Kidney glomerular epithelial cell (primary cell): ENCODE measurements at regions not wholly inside any gene's neighbourhood (a gene's known extent, or its start where the extent isn't known, plus 50 kb on each side); places are given as distances from the start of the nearest gene placed in this dataset.
"Not testable (repeated sequence)": the region's sequence is repeated elsewhere in the genome, so short reads cannot be mapped to it uniquely, and the experiment has no call there.

Experiments used
- DNase-seq: peaks from one replicate; lab custom pipeline; 2025; lab: John Stamatoyannopoulos, UW

GRCh38 chr15:95698951-95699350, 631.5 kb upstream of the NR2F2 start:
- no peak for DNase-seq

GRCh38 chr15:95699578-95699977, 630.9 kb upstream of the NR2F2 start:
- no peak for DNase-seq

- not testable (repeated sequence) for DNase-seq
Observed at GRCh38 chr15:95700692-95701091, 629.8 kb upstream of the NR2F2 start.

- DNase-seq, result no peak
Observed at GRCh38 chr15:95701410-95701809, 629.1 kb upstream of the NR2F2 start.

- no peak for DNase-seq
Observed at GRCh38 chr15:95709959-95710695, 620.4 kb upstream of the NR2F2 start.

- DNase-seq, result no peak
Observed at GRCh38 chr15:95712785-95713184, 617.7 kb upstream of the NR2F2 start.

GRCh38 chr15:95713324-95713723, 617.2 kb upstream of the NR2F2 start:
- DNase-seq, result no peak

GRCh38 chr15:95715116-95715903, 615.2 kb upstream of the NR2F2 start:
- DNase-seq, result no peak

- no peak for DNase-seq
Observed at GRCh38 chr15:95715906-95716656, 614.4 kb upstream of the NR2F2 start.

GRCh38 chr15:95716708-95717107, 613.8 kb upstream of the NR2F2 start:
- DNase-seq, result no peak

GRCh38 chr15:95718441-95718840, 612.1 kb upstream of the NR2F2 start:
- no peak for DNase-seq

- DNase-seq, result no peak
Observed at GRCh38 chr15:95724908-95725633, 605.4 kb upstream of the NR2F2 start.

- no peak for DNase-seq
Observed at GRCh38 chr15:95726891-95727290, 603.6 kb upstream of the NR2F2 start.

GRCh38 chr15:95733931-95734330, 596.6 kb upstream of the NR2F2 start:
- DNase-seq, result no peak

GRCh38 chr15:95734422-95735316, 595.8 kb upstream of the NR2F2 start:
- DNase-seq, result no peak

- peak; percentile 39 for DNase-seq
Observed at GRCh38 chr15:95737060-95737459, 593.4 kb upstream of the NR2F2 start.

GRCh38 chr15:95739131-95739530, 591.4 kb upstream of the NR2F2 start:
- no peak for DNase-seq

GRCh38 chr15:95741830-95742229, 588.7 kb upstream of the NR2F2 start:
- DNase-seq, result no peak

GRCh38 chr15:95742256-95742655, 588.2 kb upstream of the NR2F2 start:
- DNase-seq, result no peak

- no peak for DNase-seq
Observed at GRCh38 chr15:95742836-95743235, 587.7 kb upstream of the NR2F2 start.

- no peak for DNase-seq
Observed at GRCh38 chr15:95757171-95757570, 573.3 kb upstream of the NR2F2 start.
